Osteoblast (primary cell): ENCODE measurements at regions not wholly inside any gene's neighbourhood (a gene's known extent, or its start where the extent isn't known, plus 50 kb on each side); places are given as distances from the start of the nearest gene placed in this dataset.

Source experiments
- DNase-seq: peaks from one replicate; pipeline ENCODE4 v3.0.0; 2011; ENCODE audit warnings: low spot score, mixed read lengths; ENCODE audit not compliant: insufficient read length; ENCODE audit errors: missing footprints
- H2AFZ ChIP-seq: 2 replicates; pipeline ENCODE4 v1.6.0; 2011; ENCODE audit warnings: mild to moderate bottlenecking, low read length
- H3K27ac ChIP-seq: 2 replicates; pipeline ENCODE4 v1.5.1; 2011; ENCODE audit warnings: mild to moderate bottlenecking, low read depth, low read length, moderate library complexity
- H3K27me3 ChIP-seq: 2 replicates; pipeline ENCODE4 v1.6.0; 2012; ENCODE audit warnings: mild to moderate bottlenecking, control low read depth, inconsistent platforms, low read length, moderate library complexity; ENCODE audit not compliant: insufficient read depth
- H3K36me3 ChIP-seq: 2 replicates; pipeline ENCODE4 v1.5.1; 2011; ENCODE audit warnings: mild to moderate bottlenecking, low read length, control low read depth, moderate library complexity; ENCODE audit not compliant: insufficient read depth
- H3K4me1 ChIP-seq: 2 replicates; pipeline ENCODE4 v1.5.1; 2011; ENCODE audit warnings: mild to moderate bottlenecking, low read length, control low read depth, moderate library complexity; ENCODE audit not compliant: insufficient read depth
- H3K4me2 ChIP-seq: 2 replicates; pipeline ENCODE4 v1.6.0; 2011; ENCODE audit warnings: mild to moderate bottlenecking, low read length; ENCODE audit not compliant: insufficient read depth
- H3K4me3 ChIP-seq: fragments of 200-600 bp; sonication (generic); 3 replicates; pipeline ENCODE4 v1.5.1; 2012; ENCODE audit warnings: mild to moderate bottlenecking, low read length, inconsistent platforms; ENCODE audit not compliant: insufficient read depth
- H3K79me2 ChIP-seq: 2 replicates; pipeline ENCODE4 v1.6.0; 2012; ENCODE audit warnings: mild to moderate bottlenecking, low read length, control low read depth, inconsistent platforms; ENCODE audit not compliant: insufficient read depth
- H3K9me3 ChIP-seq: 2 replicates; pipeline ENCODE4 v1.5.1; 2011; ENCODE audit warnings: low read depth, low read length, control low read depth
- H4K20me1 ChIP-seq: 2 replicates; pipeline ENCODE4 v1.6.0; 2012; ENCODE audit warnings: mild to moderate bottlenecking, low read length, control low read depth; ENCODE audit not compliant: insufficient read depth
- CTCF ChIP-seq: IDR thresholded peaks from 2 replicates; pipeline ENCODE4 v1.5.1; 2011; ENCODE audit warnings: mild to moderate bottlenecking, low read depth, low read length, moderate library complexity; ENCODE audit errors: extremely low read depth

GRCh38 chr16:49921106-49921505 lies 65.2 kb upstream of the ZNF423 start:
- H4K20me1 ChIP-seq, result no peaks in the 10 kb centered on the region
- H2AFZ ChIP-seq, result no peak overlapping the region
- no peak overlapping the region for H3K4me2 ChIP-seq
- no peaks in the 10 kb centered on the region for H3K9me3 ChIP-seq
- no peaks in the 10 kb centered on the region for H3K4me1 ChIP-seq
- no peak overlapping the region for H3K4me3 ChIP-seq
- no peak overlapping the region for H3K27ac ChIP-seq
- no peak for TF ChIP-seq CTCF
- H3K79me2 ChIP-seq, result no peaks in the 10 kb centered on the region
- no peak for DNase-seq
- H3K36me3 ChIP-seq, result no peaks in the 10 kb centered on the region
- no peaks in the 10 kb centered on the region for H3K27me3 ChIP-seq

GRCh38 chr16:49921791-49922456 lies 66.0 kb upstream of the ZNF423 start:
- DNase-seq, result peak; percentile 87
- Histone ChIP-seq H2AFZ (no peak overlapping the region), H3K4me2 (no peak overlapping the region), H3K27me3 (no peaks in the 10 kb centered on the region), H3K36me3 (no peaks in the 10 kb centered on the region), H3K9me3 (no peaks in the 10 kb centered on the region), H3K4me1 (no peaks in the 10 kb centered on the region), H3K27ac (no peak overlapping the region), H3K4me3 (no peak overlapping the region), H3K79me2 (no peaks in the 10 kb centered on the region), H4K20me1 (no peaks in the 10 kb centered on the region)
- TF ChIP-seq CTCF, result peak; percentile 67

GRCh38 chr16:49923411-49923810 lies 67.5 kb upstream of the ZNF423 start:
- Histone ChIP-seq H3K36me3 (no peaks in the 10 kb centered on the region), H3K4me3 (no peak overlapping the region), H4K20me1 (no peaks in the 10 kb centered on the region), H3K4me2 (no peak overlapping the region), H2AFZ (no peak overlapping the region), H3K4me1 (no peaks in the 10 kb centered on the region), H3K79me2 (no peaks in the 10 kb centered on the region), H3K27ac (no peak overlapping the region), H3K9me3 (no peaks in the 10 kb centered on the region), H3K27me3 (no peaks in the 10 kb centered on the region)
- no peak for DNase-seq
- no peak for TF ChIP-seq CTCF

- no peak overlapping the region for H3K4me2 ChIP-seq
- H3K4me3 ChIP-seq, result no peak overlapping the region
- no peaks in the 10 kb centered on the region for H3K9me3 ChIP-seq
- H4K20me1 ChIP-seq, result no peaks in the 10 kb centered on the region
- H3K36me3 ChIP-seq, result no peaks in the 10 kb centered on the region
- no peaks in the 10 kb centered on the region for H3K4me1 ChIP-seq
- no peaks in the 10 kb centered on the region for H3K79me2 ChIP-seq
- no peaks in the 10 kb centered on the region for H3K27me3 ChIP-seq
- DNase-seq, result peak; percentile 72
- TF ChIP-seq CTCF, result no peak
- no peak overlapping the region for H3K27ac ChIP-seq
- H2AFZ ChIP-seq, result no peak overlapping the region
These were observed 68.2 kb upstream of the ZNF423 start for GRCh38 chr16:49924078-49924477.
